WTC11 (cell line): ENCODE measurements at regions not wholly inside any gene's neighbourhood (a gene's known extent, or its start where the extent isn't known, plus 50 kb on each side); places are given as distances from the start of the nearest gene placed in this dataset.

ENCODE experiments used
- CBFB ChIP-seq: sonication (generic); formaldehyde crosslinking; IDR thresholded peaks from 2 replicates; pipeline ENCODE4 v1.8.1; 2022; ENCODE audit warnings: mild to moderate bottlenecking, low read depth, missing genetic modification reagents
- CTCF ChIP-seq: fragments of 200-600 bp; IDR thresholded peaks from 2 replicates; pipeline ENCODE4 v1.8.0; 2022; ENCODE audit warnings: antibody characterized with exemption
- NR1H2 ChIP-seq: sonication (generic); formaldehyde crosslinking; IDR thresholded peaks from 2 replicates; pipeline ENCODE4 v1.9.0; 2021; ENCODE audit warnings: mild to moderate bottlenecking, moderate library complexity, missing genetic modification reagents
- SP1 ChIP-seq: sonication (generic); formaldehyde crosslinking; conservative IDR thresholded peaks from 2 replicates; pipeline ENCODE4 v1.8.1; 2022; ENCODE audit warnings: missing genetic modification reagents
- USF2 ChIP-seq: sonication (generic); formaldehyde crosslinking; IDR thresholded peaks from 2 replicates; pipeline ENCODE4 v1.8.1; 2023; ENCODE audit warnings: mild to moderate bottlenecking, missing genetic modification reagents, moderate library complexity

DNA sequence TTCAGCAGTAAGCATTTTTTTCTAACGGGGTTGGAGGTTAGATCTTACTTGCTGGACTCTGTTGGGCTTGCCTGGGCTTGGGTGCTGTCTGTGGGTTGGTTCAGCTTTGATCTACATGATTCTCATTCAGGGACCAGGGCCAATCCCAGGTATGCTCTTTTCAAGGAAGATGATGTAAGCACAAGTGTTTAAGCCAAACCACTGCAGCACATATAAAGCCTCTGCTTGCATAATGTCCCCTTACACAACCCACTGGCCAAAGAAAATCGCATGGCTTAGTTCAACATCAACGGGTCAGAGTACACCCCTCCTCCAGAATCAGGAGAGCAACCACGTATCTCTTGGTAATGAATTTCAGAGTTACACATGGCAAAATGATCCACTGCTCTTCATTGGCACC, 83.9 kb downstream of the DNAJB9 start:
- TF ChIP-seq USF2 = no peak
- TF ChIP-seq NR1H2 (CRISPR knock-in tag) = no peak
- TF ChIP-seq CTCF = no peak
- no peak for TF ChIP-seq SP1 (CRISPR knock-in tag)
- no peak for TF ChIP-seq CBFB (CRISPR knock-in tag)
